ENCODE measurements at regions not wholly inside any gene's neighbourhood (a gene's known extent, or its start where the extent isn't known, plus 50 kb on each side); places are given as distances from the start of the nearest gene placed in this dataset.

DNA sequence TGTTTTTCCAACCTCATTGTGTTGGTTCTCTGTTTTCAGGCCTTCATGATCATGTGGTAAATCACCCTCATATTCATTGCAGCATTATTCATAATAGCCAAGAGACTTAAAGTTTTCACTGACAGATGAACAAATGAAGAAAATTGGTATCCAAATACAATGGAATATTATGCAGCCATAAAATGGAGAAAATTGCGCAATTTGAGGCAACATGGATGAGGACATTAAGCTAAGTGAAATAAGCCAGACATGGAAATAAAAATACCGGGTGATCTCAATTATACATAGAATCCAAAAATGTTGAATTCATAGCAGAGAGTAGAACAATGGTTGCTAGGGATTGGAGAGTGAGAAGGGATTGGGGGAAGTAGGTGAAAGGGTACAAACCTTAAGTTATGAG lies 491.9 kb upstream of the KCNMB2 start:
- H3K36me3 ChIP-seq (ENCODE audit: control insufficient read depth, insufficient read depth, low read length), result no peaks in the 10 kb centered on the region
- H3K27ac ChIP-seq (ENCODE audit: insufficient read depth, low read length, poor library complexity, severe bottlenecking), result no peak overlapping the region
- H3K27me3 ChIP-seq (replicated peaks; ENCODE audit: control insufficient read depth, insufficient read depth, low read length, poor library complexity, severe bottlenecking), result no peaks in the 10 kb centered on the region
- DNase-seq, result no peak
- H3K4me1 ChIP-seq (ENCODE audit: control insufficient read depth, insufficient read depth, low read length, poor library complexity, severe bottlenecking), result no peaks in the 10 kb centered on the region
- no peak overlapping the region for H3K4me3 ChIP-seq (ENCODE audit: insufficient read depth, low read depth, low read length, poor library complexity, severe bottlenecking)
- no peaks in the 10 kb centered on the region for H3K9me3 ChIP-seq (ENCODE audit: control insufficient read depth, low read length)

DNA sequence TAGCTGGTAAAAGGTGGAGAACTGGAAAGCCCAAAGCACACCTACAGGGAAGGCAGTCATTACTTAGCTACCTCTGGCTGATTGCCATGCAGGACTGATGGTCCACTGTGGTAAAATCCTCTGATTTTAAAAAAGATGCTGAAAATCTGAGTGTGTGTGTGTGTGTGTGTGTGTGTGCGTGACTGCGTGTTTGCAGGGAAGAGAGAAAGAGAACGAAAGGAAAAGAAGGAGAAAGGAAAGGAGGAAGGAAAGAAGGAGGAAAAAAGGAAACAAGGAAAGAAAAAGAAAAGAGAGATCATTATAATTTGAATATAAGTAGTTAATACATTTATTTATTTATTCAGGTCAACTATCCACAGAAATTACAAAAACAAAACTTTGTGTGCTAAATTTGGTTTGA lies 488.7 kb upstream of the KCNMB2 start:
- Histone ChIP-seq H3K27me3 (replicated peaks; ENCODE audit: control insufficient read depth, insufficient read depth, low read length, poor library complexity, severe bottlenecking) (no peaks in the 10 kb centered on the region), H3K4me3 (ENCODE audit: insufficient read depth, low read depth, low read length, poor library complexity, severe bottlenecking) (no peak overlapping the region), H3K36me3 (ENCODE audit: control insufficient read depth, insufficient read depth, low read length) (no peaks in the 10 kb centered on the region), H3K9me3 (ENCODE audit: control insufficient read depth, low read length) (no peaks in the 10 kb centered on the region), H3K27ac (ENCODE audit: insufficient read depth, low read length, poor library complexity, severe bottlenecking) (no peak overlapping the region), H3K4me1 (ENCODE audit: control insufficient read depth, insufficient read depth, low read length, poor library complexity, severe bottlenecking) (no peaks in the 10 kb centered on the region)
- no peak for DNase-seq

GRCh38 chr3:178048768-178049167 lies 487.5 kb upstream of the KCNMB2 start:
- H3K36me3 ChIP-seq (ENCODE audit: control insufficient read depth, insufficient read depth, low read length), result no peaks in the 10 kb centered on the region
- no peak overlapping the region for H3K27ac ChIP-seq (ENCODE audit: insufficient read depth, low read length, poor library complexity, severe bottlenecking)
- no peak for DNase-seq
- H3K4me3 ChIP-seq (ENCODE audit: insufficient read depth, low read depth, low read length, poor library complexity, severe bottlenecking), result no peak overlapping the region
- no peaks in the 10 kb centered on the region for H3K9me3 ChIP-seq (ENCODE audit: control insufficient read depth, low read length)
- H3K4me1 ChIP-seq (ENCODE audit: control insufficient read depth, insufficient read depth, low read length, poor library complexity, severe bottlenecking), result no peaks in the 10 kb centered on the region
- H3K27me3 ChIP-seq (replicated peaks; ENCODE audit: control insufficient read depth, insufficient read depth, low read length, poor library complexity, severe bottlenecking), result no peaks in the 10 kb centered on the region

- H3K4me1 ChIP-seq (ENCODE audit: control insufficient read depth, insufficient read depth, low read length, poor library complexity, severe bottlenecking), result no peaks in the 10 kb centered on the region
- H3K27me3 ChIP-seq (replicated peaks; ENCODE audit: control insufficient read depth, insufficient read depth, low read length, poor library complexity, severe bottlenecking), result no peaks in the 10 kb centered on the region
Observed at GRCh38 chr3:178054471-178054870, 481.8 kb upstream of the KCNMB2 start.

DNA sequence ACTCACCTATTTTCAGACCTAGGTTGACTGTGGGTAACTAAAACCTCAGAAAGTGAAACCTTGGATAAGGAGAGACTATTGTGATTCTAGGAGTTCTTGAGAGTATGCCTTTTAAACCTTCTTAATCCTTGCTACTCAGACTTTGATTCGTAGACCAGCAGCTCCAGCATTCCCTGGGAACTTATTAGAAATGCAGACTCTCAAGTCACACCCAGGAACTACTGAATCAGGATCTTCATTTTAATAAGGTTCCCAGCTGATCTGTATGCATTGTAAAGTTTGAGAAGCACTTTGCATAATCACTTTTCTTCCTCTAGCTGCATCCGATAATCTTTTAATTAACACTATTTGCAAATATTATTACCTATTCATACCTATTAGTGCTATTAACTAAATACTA lies 480.3 kb upstream of the KCNMB2 start:
- H3K9me3 ChIP-seq (ENCODE audit: control insufficient read depth, low read length), result no peaks in the 10 kb centered on the region
- no peaks in the 10 kb centered on the region for H3K36me3 ChIP-seq (ENCODE audit: control insufficient read depth, insufficient read depth, low read length)
- H3K4me3 ChIP-seq (ENCODE audit: insufficient read depth, low read depth, low read length, poor library complexity, severe bottlenecking), result no peak overlapping the region
- no peaks in the 10 kb centered on the region for H3K4me1 ChIP-seq (ENCODE audit: control insufficient read depth, insufficient read depth, low read length, poor library complexity, severe bottlenecking)
- H3K27ac ChIP-seq (ENCODE audit: insufficient read depth, low read length, poor library complexity, severe bottlenecking), result no peak overlapping the region
- H3K27me3 ChIP-seq (replicated peaks; ENCODE audit: control insufficient read depth, insufficient read depth, low read length, poor library complexity, severe bottlenecking), result no peaks in the 10 kb centered on the region
- no peak for DNase-seq

More at GRCh38 chr3:178054471-178054870, 481.8 kb upstream of the KCNMB2 start:
- no peak for DNase-seq
- no peak overlapping the region for H3K4me3 ChIP-seq (ENCODE audit: insufficient read depth, low read depth, low read length, poor library complexity, severe bottlenecking)
- no peak overlapping the region for H3K27ac ChIP-seq (ENCODE audit: insufficient read depth, low read length, poor library complexity, severe bottlenecking)
- no peaks in the 10 kb centered on the region for H3K9me3 ChIP-seq (ENCODE audit: control insufficient read depth, low read length)
- H3K36me3 ChIP-seq (ENCODE audit: control insufficient read depth, insufficient read depth, low read length), result no peaks in the 10 kb centered on the region

GRCh38 chr3:178056868-178057267 lies 479.4 kb upstream of the KCNMB2 start:
- no peak overlapping the region for H3K27ac ChIP-seq (ENCODE audit: insufficient read depth, low read length, poor library complexity, severe bottlenecking)
- H3K36me3 ChIP-seq (ENCODE audit: control insufficient read depth, insufficient read depth, low read length), result no peaks in the 10 kb centered on the region
- no peaks in the 10 kb centered on the region for H3K9me3 ChIP-seq (ENCODE audit: control insufficient read depth, low read length)
- no peaks in the 10 kb centered on the region for H3K27me3 ChIP-seq (replicated peaks; ENCODE audit: control insufficient read depth, insufficient read depth, low read length, poor library complexity, severe bottlenecking)
- no peak overlapping the region for H3K4me3 ChIP-seq (ENCODE audit: insufficient read depth, low read depth, low read length, poor library complexity, severe bottlenecking)
- no peaks in the 10 kb centered on the region for H3K4me1 ChIP-seq (ENCODE audit: control insufficient read depth, insufficient read depth, low read length, poor library complexity, severe bottlenecking)
- DNase-seq, result no peak

DNA sequence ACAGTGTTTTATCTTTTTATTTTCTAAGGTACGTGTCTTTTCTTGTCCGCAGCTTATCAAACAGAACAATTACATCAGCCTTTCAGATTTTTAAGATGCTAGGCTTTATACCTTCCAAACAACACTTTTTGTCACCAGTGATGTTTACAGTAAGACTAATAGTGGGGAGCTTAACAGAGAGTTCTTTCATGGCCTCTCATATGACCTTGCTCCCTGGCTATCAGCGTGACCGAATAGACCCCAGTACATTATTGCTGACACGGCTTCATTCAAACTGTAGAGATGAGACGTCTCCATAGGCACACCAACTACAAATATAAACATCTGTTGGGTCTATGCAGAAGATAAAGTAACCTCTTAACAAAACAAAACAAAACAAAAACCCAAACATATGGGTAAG lies 477.6 kb upstream of the KCNMB2 start:
- H3K27ac ChIP-seq (ENCODE audit: insufficient read depth, low read length, poor library complexity, severe bottlenecking), result no peak overlapping the region
- DNase-seq, result no peak

DNA sequence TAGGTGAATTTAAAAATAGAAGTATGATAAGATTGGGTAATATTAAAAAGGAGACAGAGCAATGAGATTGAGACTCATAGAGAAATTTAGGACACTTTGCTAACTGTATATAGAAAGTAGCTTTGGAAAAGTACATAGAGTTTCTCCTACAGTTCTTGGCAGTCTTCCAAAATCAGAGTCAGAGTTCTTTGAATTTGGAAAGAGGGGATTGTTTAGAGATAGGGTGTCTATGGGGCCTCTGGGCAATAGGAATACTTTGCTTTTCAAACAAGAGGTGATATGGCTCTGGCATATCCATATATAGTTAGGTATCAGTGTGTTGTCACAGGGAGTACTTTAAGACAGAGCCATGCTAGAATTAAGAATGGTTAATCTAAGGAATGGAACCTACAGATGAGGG lies 477.1 kb upstream of the KCNMB2 start:
- no peaks in the 10 kb centered on the region for H3K9me3 ChIP-seq (ENCODE audit: control insufficient read depth, low read length)
- no peaks in the 10 kb centered on the region for H3K27me3 ChIP-seq (replicated peaks; ENCODE audit: control insufficient read depth, insufficient read depth, low read length, poor library complexity, severe bottlenecking)
- H3K27ac ChIP-seq (ENCODE audit: insufficient read depth, low read length, poor library complexity, severe bottlenecking), result no peak overlapping the region
- H3K4me3 ChIP-seq (ENCODE audit: insufficient read depth, low read depth, low read length, poor library complexity, severe bottlenecking), result no peak overlapping the region
- H3K4me1 ChIP-seq (ENCODE audit: control insufficient read depth, insufficient read depth, low read length, poor library complexity, severe bottlenecking), result no peaks in the 10 kb centered on the region
- H3K36me3 ChIP-seq (ENCODE audit: control insufficient read depth, insufficient read depth, low read length), result no peaks in the 10 kb centered on the region
- DNase-seq, result no peak

More for the DNA sequence above, 477.6 kb upstream of the KCNMB2 start:
- H3K27me3 ChIP-seq (replicated peaks; ENCODE audit: control insufficient read depth, insufficient read depth, low read length, poor library complexity, severe bottlenecking), result no peaks in the 10 kb centered on the region
- no peak overlapping the region for H3K4me3 ChIP-seq (ENCODE audit: insufficient read depth, low read depth, low read length, poor library complexity, severe bottlenecking)
- H3K36me3 ChIP-seq (ENCODE audit: control insufficient read depth, insufficient read depth, low read length), result no peaks in the 10 kb centered on the region
- H3K9me3 ChIP-seq (ENCODE audit: control insufficient read depth, low read length), result no peaks in the 10 kb centered on the region
- no peaks in the 10 kb centered on the region for H3K4me1 ChIP-seq (ENCODE audit: control insufficient read depth, insufficient read depth, low read length, poor library complexity, severe bottlenecking)

DNA sequence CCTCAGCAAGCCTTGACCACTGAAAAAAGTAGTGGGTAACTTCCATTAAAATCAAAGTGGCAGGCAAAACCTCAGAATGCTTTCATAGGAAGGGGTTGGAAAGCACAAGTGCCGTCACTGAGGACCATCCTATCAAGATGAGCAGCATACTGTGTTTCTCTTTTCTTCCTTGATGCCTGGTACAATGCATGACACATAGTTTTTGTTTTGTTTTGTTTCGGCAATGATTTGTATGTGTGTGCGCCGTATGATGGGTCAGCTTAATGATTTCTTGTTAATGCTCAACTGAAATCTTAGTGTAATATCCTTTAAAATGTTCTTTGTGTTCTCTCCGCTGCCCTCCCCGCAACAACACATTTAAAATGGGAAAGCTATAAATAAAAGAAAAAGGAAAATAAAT lies 476.4 kb upstream of the KCNMB2 start:
- no peak for DNase-seq
- no peak overlapping the region for H3K4me3 ChIP-seq (ENCODE audit: insufficient read depth, low read depth, low read length, poor library complexity, severe bottlenecking)
- no peaks in the 10 kb centered on the region for H3K9me3 ChIP-seq (ENCODE audit: control insufficient read depth, low read length)
- no peaks in the 10 kb centered on the region for H3K27me3 ChIP-seq (replicated peaks; ENCODE audit: control insufficient read depth, insufficient read depth, low read length, poor library complexity, severe bottlenecking)
- H3K36me3 ChIP-seq (ENCODE audit: control insufficient read depth, insufficient read depth, low read length), result no peaks in the 10 kb centered on the region
- H3K27ac ChIP-seq (ENCODE audit: insufficient read depth, low read length, poor library complexity, severe bottlenecking), result no peak overlapping the region
- no peaks in the 10 kb centered on the region for H3K4me1 ChIP-seq (ENCODE audit: control insufficient read depth, insufficient read depth, low read length, poor library complexity, severe bottlenecking)

DNA sequence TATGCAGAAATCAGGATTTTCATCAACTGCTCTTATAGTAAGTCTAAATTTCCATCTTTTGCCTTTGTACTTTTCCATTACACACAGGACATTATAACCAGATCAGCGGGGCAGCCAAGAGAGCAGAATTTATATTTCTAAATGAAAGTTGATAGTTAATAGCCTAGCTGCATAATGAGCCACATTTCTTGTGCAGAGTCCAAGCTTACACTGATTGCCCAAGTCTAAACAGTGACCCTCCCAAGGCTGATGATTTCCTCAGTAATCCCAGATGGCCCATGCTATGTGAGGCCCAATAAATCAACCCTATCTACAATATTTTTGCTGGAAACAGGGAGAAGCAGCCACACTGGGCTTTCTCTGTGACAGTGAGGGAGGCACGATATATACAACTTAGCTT lies 475.8 kb upstream of the KCNMB2 start:
- Histone ChIP-seq H3K4me3 (ENCODE audit: insufficient read depth, low read depth, low read length, poor library complexity, severe bottlenecking) (no peak overlapping the region), H3K9me3 (ENCODE audit: control insufficient read depth, low read length) (no peaks in the 10 kb centered on the region), H3K27ac (ENCODE audit: insufficient read depth, low read length, poor library complexity, severe bottlenecking) (no peak overlapping the region), H3K4me1 (ENCODE audit: control insufficient read depth, insufficient read depth, low read length, poor library complexity, severe bottlenecking) (no peaks in the 10 kb centered on the region), H3K27me3 (replicated peaks; ENCODE audit: control insufficient read depth, insufficient read depth, low read length, poor library complexity, severe bottlenecking) (no peaks in the 10 kb centered on the region), H3K36me3 (ENCODE audit: control insufficient read depth, insufficient read depth, low read length) (no peaks in the 10 kb centered on the region)
- no peak for DNase-seq

DNA sequence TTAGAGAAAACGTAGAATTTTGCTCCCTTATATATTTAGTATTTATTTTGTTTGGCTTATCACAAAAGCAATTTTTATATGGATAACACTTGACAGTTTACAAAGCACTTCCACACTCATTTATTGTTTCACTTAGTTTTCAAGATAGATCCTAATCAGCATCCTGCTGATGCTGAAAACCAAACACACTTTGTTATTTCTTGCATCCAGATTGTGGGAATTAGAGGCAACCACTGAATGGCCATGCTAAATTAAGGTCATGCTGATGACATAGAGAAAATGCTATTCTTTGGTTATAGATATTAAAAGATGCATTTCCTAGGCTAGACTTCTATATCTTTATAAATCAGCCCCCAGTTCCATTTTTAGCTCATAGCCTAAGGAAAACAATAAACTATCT lies 474.1 kb upstream of the KCNMB2 start:
- Histone ChIP-seq H3K27me3 (replicated peaks; ENCODE audit: control insufficient read depth, insufficient read depth, low read length, poor library complexity, severe bottlenecking) (no peaks in the 10 kb centered on the region), H3K27ac (ENCODE audit: insufficient read depth, low read length, poor library complexity, severe bottlenecking) (no peak overlapping the region), H3K4me3 (ENCODE audit: insufficient read depth, low read depth, low read length, poor library complexity, severe bottlenecking) (no peak overlapping the region), H3K4me1 (ENCODE audit: control insufficient read depth, insufficient read depth, low read length, poor library complexity, severe bottlenecking) (no peaks in the 10 kb centered on the region), H3K9me3 (ENCODE audit: control insufficient read depth, low read length) (no peaks in the 10 kb centered on the region), H3K36me3 (ENCODE audit: control insufficient read depth, insufficient read depth, low read length) (no peaks in the 10 kb centered on the region)
- DNase-seq, result no peak
